GM23248 (cell line): ENCODE measurements at regions not wholly inside any gene's neighbourhood (a gene's known extent, or its start where the extent isn't known, plus 50 kb on each side); places are given as distances from the start of the nearest gene placed in this dataset.

Experiments
- DNase-seq: peaks from one replicate; pipeline ENCODE4 v3.0.0-alpha.2; 2015
- H2AFZ ChIP-seq: fragments of 200-600 bp; sonication (generic); 2 replicates; pipeline ENCODE4 v1.6.1; 2016; ENCODE audit warnings: antibody characterized with exemption
- H3F3A ChIP-seq: fragments of 200-600 bp; sonication (generic); 2 replicates; pipeline ENCODE4 v1.6.1; 2016; ENCODE audit warnings: mild to moderate bottlenecking, antibody characterized with exemption, mixed run types; ENCODE audit not compliant: insufficient read depth
- H3K27ac ChIP-seq: fragments of 200-600 bp; sonication (generic); 2 replicates; pipeline ENCODE4 v1.5.1; 2016; ENCODE audit warnings: mild to moderate bottlenecking
- H3K27me3 ChIP-seq: fragments of 200-600 bp; sonication (generic); replicated peaks from 2 replicates; pipeline ENCODE4 v1.6.1; 2016; ENCODE audit warnings: mild to moderate bottlenecking; ENCODE audit not compliant: insufficient read depth
- H3K36me3 ChIP-seq: fragments of 200-600 bp; sonication (generic); 2 replicates; pipeline ENCODE4 v1.6.1; 2016; ENCODE audit warnings: low read depth, mild to moderate bottlenecking
- H3K4me1 ChIP-seq: fragments of 200-600 bp; sonication (generic); 2 replicates; pipeline ENCODE4 v1.6.1; 2016; ENCODE audit warnings: mild to moderate bottlenecking; ENCODE audit not compliant: insufficient read depth
- H3K4me2 ChIP-seq: fragments of 200-600 bp; sonication (generic); one replicate; pipeline ENCODE4 v1.6.1; 2016; ENCODE audit warnings: mild to moderate bottlenecking; ENCODE audit not compliant: unreplicated experiment
- H3K4me3 ChIP-seq: fragments of 200-600 bp; sonication (generic); 2 replicates; pipeline ENCODE4 v1.5.1; 2016; ENCODE audit warnings: mild to moderate bottlenecking
- H3K79me2 ChIP-seq: fragments of 200-600 bp; sonication (generic); 2 replicates; pipeline ENCODE4 v1.6.1; 2016; ENCODE audit warnings: mild to moderate bottlenecking; ENCODE audit not compliant: insufficient read depth
- H3K9ac ChIP-seq: fragments of 200-600 bp; sonication (generic); 2 replicates; pipeline ENCODE4 v1.6.1; 2016; ENCODE audit warnings: mild to moderate bottlenecking
- H3K9me2 ChIP-seq: fragments of 200-600 bp; sonication (generic); 2 replicates; pipeline ENCODE4 v1.6.1; 2016; ENCODE audit warnings: mixed run types, mild to moderate bottlenecking, moderate library complexity; ENCODE audit not compliant: insufficient read depth
- H3K9me3 ChIP-seq: fragments of 200-600 bp; sonication (generic); one replicate; pipeline ENCODE4 v1.6.1; 2017; ENCODE audit warnings: low read depth
- H4K20me1 ChIP-seq: fragments of 200-600 bp; sonication (generic); 2 replicates; pipeline ENCODE4 v1.6.0; 2016; ENCODE audit not compliant: insufficient read depth
- EZH2 ChIP-seq: fragments of 200-600 bp; sonication (generic); IDR thresholded peaks from 2 replicates; pipeline ENCODE4 v1.6.1; 2018; ENCODE audit warnings: antibody characterized with exemption, mild to moderate bottlenecking; ENCODE audit not compliant: insufficient read depth, poor library complexity, severe bottlenecking
- EZH2phosphoT487 ChIP-seq: fragments of 200-600 bp; sonication (generic); IDR thresholded peaks from 2 replicates; pipeline ENCODE4 v1.6.1; 2018; ENCODE audit warnings: antibody characterized with exemption, moderate library complexity, mild to moderate bottlenecking, low read depth; ENCODE audit not compliant: insufficient read depth
- WGBS, 2 experiments: methylation state at CpG; one replicate each; pipeline ENCODE4 v1.1.6; 2015 to 2017; ENCODE audit warnings: low lambda C conversion rate in 2 of 2, low coverage in 1 of 2; ENCODE audit errors: missing lambda C conversion rate in 2 of 2; 5-methylcytosine and 5-hydroxymethylcytosine counted together
- in situ Hi-C: fragments of 300-500 bp; cut with MboI; formaldehyde crosslinking; loops from 2 replicates; pipeline ENCODE4 v1.15.0; 2020

- Histone ChIP-seq H3K27ac (no peak overlapping the region), H3K79me2 (no peaks in the 10 kb centered on the region), H2AFZ (no peak overlapping the region), H3K4me3 (no peak overlapping the region), H3K9ac (no peak overlapping the region), H3K36me3 (no peaks in the 10 kb centered on the region), H4K20me1 (no peaks in the 10 kb centered on the region), H3K4me2 (no peak overlapping the region), H3K27me3 (peaks cover 57% of the 10 kb centered on the region), H3F3A (no peaks in the 10 kb centered on the region), H3K4me1 (no peaks in the 10 kb centered on the region), H3K9me3 (no peaks in the 10 kb centered on the region), H3K9me2 (no peaks in the 10 kb centered on the region)
- no peak for DNase-seq
- 50 to 56% methylated on average over 6 of the region's 6 CpGs for whole genome bisulfite sequencing, 2 experiments
- TF ChIP-seq EZH2phosphoT487: no peak
- TF ChIP-seq EZH2: no peak
- in situ Hi-C loops: loop anchor here (5.0 kb wide), 1 partner anchor 621 kb away; no protein-coding TSS in a partner anchor
Measured at GRCh38 chr20:16806061-16806460, 57.9 kb downstream of the OTOR start.

GRCh38 chr20:16806886-16807285, 58.7 kb downstream of the OTOR start:
- no peaks in the 10 kb centered on the region for H3K4me1 ChIP-seq

GRCh38 chr20:16808796-16809195, 60.6 kb downstream of the OTOR start:
- no peak overlapping the region for H3K4me2 ChIP-seq
- in situ Hi-C loops: loop anchor here (5.0 kb wide), 1 partner anchor 619 kb away; no protein-coding TSS in a partner anchor
- peaks cover 48% of the 10 kb centered on the region for H3K27me3 ChIP-seq
- 6 to 11% methylated on average over 4 of the region's 4 CpGs for WGBS, 2 experiments
- no peaks in the 10 kb centered on the region for H3K79me2 ChIP-seq
- H3K27ac ChIP-seq: no peak overlapping the region
- H4K20me1 ChIP-seq: no peaks in the 10 kb centered on the region
- H3K36me3 ChIP-seq: no peaks in the 10 kb centered on the region
- no peaks in the 10 kb centered on the region for H3F3A ChIP-seq
- no peaks in the 10 kb centered on the region for H3K9me3 ChIP-seq
- no peaks in the 10 kb centered on the region for H3K9me2 ChIP-seq
- H2AFZ ChIP-seq: no peak overlapping the region
- no peak for TF ChIP-seq EZH2phosphoT487
- TF ChIP-seq EZH2: no peak
- DNase-seq: no peak
- no peak overlapping the region for H3K4me3 ChIP-seq
- H3K4me1 ChIP-seq: no peaks in the 10 kb centered on the region
- H3K9ac ChIP-seq: no peak overlapping the region

More at GRCh38 chr20:16806886-16807285, 58.7 kb downstream of the OTOR start:
- Histone ChIP-seq H3K27ac (no peak overlapping the region), H3K36me3 (no peaks in the 10 kb centered on the region), H3F3A (no peaks in the 10 kb centered on the region), H3K27me3 (peaks cover 60% of the 10 kb centered on the region), H4K20me1 (no peaks in the 10 kb centered on the region), H3K4me3 (no peak overlapping the region), H3K9ac (no peak overlapping the region), H3K9me2 (no peaks in the 10 kb centered on the region), H2AFZ (no peak overlapping the region), H3K4me2 (no peak overlapping the region), H3K79me2 (no peaks in the 10 kb centered on the region), H3K9me3 (no peaks in the 10 kb centered on the region)
- no peak for DNase-seq
- in situ Hi-C loops: loop anchor here (5.0 kb wide), 1 partner anchor 620 kb away; no protein-coding TSS in a partner anchor
- TF ChIP-seq EZH2phosphoT487: no peak
- TF ChIP-seq EZH2: no peak
- 49% methylated on average over 7 of the region's 7 CpGs for WGBS, 2 experiments

GRCh38 chr20:16810216-16810615, 62.1 kb downstream of the OTOR start:
- Histone ChIP-seq H3K36me3 (no peaks in the 10 kb centered on the region), H2AFZ (no peak overlapping the region), H3K9me2 (no peaks in the 10 kb centered on the region), H3K9ac (no peak overlapping the region), H3K27ac (no peak overlapping the region), H3F3A (no peaks in the 10 kb centered on the region), H3K27me3 (peaks cover 55% of the 10 kb centered on the region), H3K4me2 (no peak overlapping the region), H3K9me3 (no peaks in the 10 kb centered on the region), H3K4me3 (no peak overlapping the region), H4K20me1 (no peaks in the 10 kb centered on the region), H3K79me2 (no peaks in the 10 kb centered on the region), H3K4me1 (no peaks in the 10 kb centered on the region)
- 38 to 47% methylated on average over 3 of the region's 3 CpGs for WGBS, 2 experiments
- no peak for DNase-seq
- TF ChIP-seq EZH2: no peak
- no peak for TF ChIP-seq EZH2phosphoT487
- in situ Hi-C loops: no loop called here

- in situ Hi-C loops: no loop called here
- Histone ChIP-seq H3K4me2 (no peak overlapping the region), H3K9me2 (no peaks in the 10 kb centered on the region), H4K20me1 (no peaks in the 10 kb centered on the region), H3K4me1 (no peaks in the 10 kb centered on the region), H3K27ac (no peak overlapping the region), H3K9me3 (no peaks in the 10 kb centered on the region), H3K9ac (no peak overlapping the region), H3F3A (no peaks in the 10 kb centered on the region), H3K79me2 (no peaks in the 10 kb centered on the region), H3K27me3 (peaks cover 16% of the 10 kb centered on the region; the same call in 1 of the 2 replicates), H2AFZ (no peak overlapping the region), H3K36me3 (no peaks in the 10 kb centered on the region), H3K4me3 (no peak overlapping the region)
- 37 to 41% methylated on average over 3 of the region's 3 CpGs for WGBS, 2 experiments
- no peak for TF ChIP-seq EZH2
- no peak for TF ChIP-seq EZH2phosphoT487
- DNase-seq: no peak
Measured at GRCh38 chr20:16816192-16816591, 68.0 kb downstream of the OTOR start.
